Activated T-cell treated with anti-CD3 and anti-CD28 coated beads, Interleukin-2, amount 50 U/mL, for 24 hours (primary cell): ENCODE measurements at regions not wholly inside any gene's neighbourhood (a gene's known extent, or its start where the extent isn't known, plus 50 kb on each side); places are given as distances from the start of the nearest gene placed in this dataset.
"Not testable (repeated sequence)": the region's sequence is repeated elsewhere in the genome, so short reads cannot be mapped to it uniquely, and the experiment has no call there.

Experiments used
- DNase-seq: peaks from one replicate; pipeline ENCODE4 v3.0.0-alpha.2; 2020
- H3K27ac Mint-ChIP-seq: 2 replicates; pipeline ENCODE4 v1.8.0; 2020; ENCODE audit warnings: mild to moderate bottlenecking, mixed read lengths
- H3K27me3 Mint-ChIP-seq: 2 replicates; pipeline ENCODE4 v1.8.0; 2020; ENCODE audit warnings: mixed read lengths
- H3K36me3 Mint-ChIP-seq: 2 replicates; pipeline ENCODE4 v1.8.0; 2020; ENCODE audit warnings: low read depth, mixed read lengths
- H3K4me1 Mint-ChIP-seq: 2 replicates; pipeline ENCODE4 v1.8.0; 2020; ENCODE audit warnings: low read depth, mixed read lengths
- H3K4me3 Mint-ChIP-seq: 2 replicates; pipeline ENCODE4 v1.8.0; 2020; ENCODE audit warnings: mild to moderate bottlenecking, moderate library complexity, mixed read lengths
- H3K9me3 Mint-ChIP-seq: 2 replicates; pipeline ENCODE4 v1.8.0; 2020; ENCODE audit warnings: mixed read lengths

- H3K4me1 Mint-ChIP-seq = no peaks in the 10 kb centered on the region
- no peaks in the 10 kb centered on the region for H3K36me3 Mint-ChIP-seq
- no peak for DNase-seq
- no peak overlapping the region for H3K4me3 Mint-ChIP-seq
- no peak overlapping the region for H3K27ac Mint-ChIP-seq
- H3K9me3 Mint-ChIP-seq = peaks cover 3% of the 10 kb centered on the region
- H3K27me3 Mint-ChIP-seq = peaks cover 7% of the 10 kb centered on the region
These were observed 490.5 kb downstream of the SIPA1L2 start for GRCh38 chr1:232139444-232139843.

GRCh38 chr1:232138044-232138443 lies 491.9 kb downstream of the SIPA1L2 start:
- Mint-ChIP-seq H3K4me3 (no peak overlapping the region), H3K27ac (no peak overlapping the region), H3K9me3 (peaks cover 3% of the 10 kb centered on the region), H3K36me3 (no peaks in the 10 kb centered on the region), H3K27me3 (peaks cover 7% of the 10 kb centered on the region), H3K4me1 (no peaks in the 10 kb centered on the region)
- no peak for DNase-seq

DNA sequence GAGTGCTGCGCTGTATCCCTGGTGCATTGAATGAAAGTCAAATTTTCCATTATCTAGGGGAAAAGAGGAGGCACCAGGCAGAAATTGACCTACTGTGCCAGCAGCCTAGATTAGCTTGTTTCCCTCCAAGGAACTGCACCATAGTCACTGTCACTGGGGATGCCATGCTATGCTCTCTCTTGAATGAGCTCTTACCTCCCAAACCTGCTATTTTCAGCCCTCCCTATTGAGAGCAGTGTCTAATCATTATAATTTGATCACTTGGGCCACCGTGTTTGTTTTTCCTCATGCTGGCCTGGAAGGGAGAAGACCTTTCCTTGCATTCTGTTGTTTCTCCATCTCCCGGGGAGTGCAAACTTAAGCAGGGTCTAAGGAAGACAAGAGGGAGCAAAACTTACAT lies 492.9 kb downstream of the SIPA1L2 start:
- no peak for DNase-seq
- peaks cover 3% of the 10 kb centered on the region for H3K9me3 Mint-ChIP-seq
- no peak overlapping the region for H3K27ac Mint-ChIP-seq
- H3K27me3 Mint-ChIP-seq = peaks cover 13% of the 10 kb centered on the region
- no peak overlapping the region for H3K4me3 Mint-ChIP-seq
- no peaks in the 10 kb centered on the region for H3K4me1 Mint-ChIP-seq
- no peaks in the 10 kb centered on the region for H3K36me3 Mint-ChIP-seq

DNA sequence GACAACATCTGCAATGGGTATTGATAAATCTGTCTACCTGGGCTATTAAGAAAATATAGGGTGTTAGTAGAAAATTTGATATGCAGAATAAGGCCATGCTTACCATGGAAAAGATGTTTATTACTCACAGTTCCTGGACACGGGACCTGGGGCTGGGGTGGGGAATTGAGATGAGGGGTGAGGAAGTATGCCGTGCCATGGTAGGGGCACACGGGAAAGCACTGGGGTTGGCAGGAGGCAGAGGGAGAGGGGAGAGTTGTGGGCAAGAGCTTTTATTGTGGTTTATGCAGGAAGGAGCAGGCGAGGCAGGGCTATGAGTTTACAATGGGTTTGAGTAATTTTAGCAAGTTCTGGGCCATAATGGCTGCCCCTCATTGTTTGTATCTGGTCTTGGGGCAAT lies 493.8 kb downstream of the SIPA1L2 start:
- no peak for DNase-seq
- Mint-ChIP-seq H3K27me3 (peaks cover 19% of the 10 kb centered on the region), H3K9me3 (peaks cover 4% of the 10 kb centered on the region), H3K4me1 (no peaks in the 10 kb centered on the region), H3K4me3 (no peak overlapping the region), H3K36me3 (no peaks in the 10 kb centered on the region), H3K27ac (no peak overlapping the region)

DNA sequence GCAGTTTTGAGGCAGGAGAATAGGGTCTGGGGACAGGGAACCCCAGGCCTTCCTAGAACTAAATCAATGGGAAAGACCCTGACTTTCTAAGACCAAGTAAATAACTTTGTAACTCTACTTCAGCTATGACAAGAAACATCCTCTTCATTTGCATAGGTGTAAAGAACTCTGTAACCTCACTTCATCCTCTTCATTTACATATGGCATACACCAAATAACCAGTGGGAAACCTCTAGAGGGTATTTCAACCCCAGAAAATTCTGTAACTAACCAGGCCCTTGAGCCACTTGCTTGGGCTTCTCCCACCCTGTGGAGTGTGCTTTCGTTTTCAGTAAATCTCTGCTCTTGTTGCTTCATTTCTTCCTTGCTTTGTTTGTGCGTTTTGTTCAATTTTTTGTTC lies 495.6 kb downstream of the SIPA1L2 start:
- peaks cover 2% of the 10 kb centered on the region for H3K9me3 Mint-ChIP-seq

GRCh38 chr1:232132572-232132971 lies 497.4 kb downstream of the SIPA1L2 start:
- H3K4me1 Mint-ChIP-seq = no peaks in the 10 kb centered on the region
- no peak overlapping the region for H3K4me3 Mint-ChIP-seq
- H3K9me3 Mint-ChIP-seq = peaks cover 4% of the 10 kb centered on the region
- H3K36me3 Mint-ChIP-seq = no peaks in the 10 kb centered on the region
- H3K27ac Mint-ChIP-seq = no peak overlapping the region
- peaks cover 31% of the 10 kb centered on the region for H3K27me3 Mint-ChIP-seq
- DNase-seq = no peak

More for the DNA sequence above, 495.6 kb downstream of the SIPA1L2 start:
- no peak for DNase-seq
- no peaks in the 10 kb centered on the region for H3K36me3 Mint-ChIP-seq
- no peak overlapping the region for H3K27ac Mint-ChIP-seq
- H3K4me1 Mint-ChIP-seq = no peaks in the 10 kb centered on the region
- peaks cover 22% of the 10 kb centered on the region for H3K27me3 Mint-ChIP-seq
- no peak overlapping the region for H3K4me3 Mint-ChIP-seq

DNA sequence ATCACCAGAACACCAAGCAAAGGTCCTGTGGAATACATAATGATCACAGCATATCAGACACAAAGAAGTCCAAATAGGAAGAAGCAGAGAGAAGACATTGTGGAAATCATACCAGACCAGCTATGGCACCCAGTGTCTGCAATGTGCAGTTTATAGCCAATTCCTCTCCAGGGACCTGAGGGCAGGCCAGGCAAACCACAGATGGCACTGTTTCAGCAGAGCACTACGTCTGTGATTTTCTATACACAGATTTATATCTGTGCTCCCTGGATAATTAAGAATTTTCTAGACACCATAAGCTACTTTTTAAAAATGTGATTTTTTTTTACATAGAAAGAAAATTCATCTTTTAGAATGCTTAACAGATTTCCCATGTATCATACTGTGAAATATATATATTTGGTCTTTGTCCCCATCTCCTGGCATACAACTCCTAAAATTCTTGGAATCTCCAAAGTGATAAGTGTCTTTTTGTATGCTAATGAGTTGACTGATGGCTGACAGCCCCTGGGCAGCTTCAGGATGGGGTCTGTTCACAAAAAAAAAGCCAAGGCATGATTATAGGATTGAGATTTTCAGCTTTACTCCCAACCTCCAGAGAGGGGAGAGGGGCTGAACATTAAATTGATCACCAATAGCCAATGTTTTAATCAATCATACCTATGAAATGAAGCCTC lies 498.1 kb downstream of the SIPA1L2 start:
- no peak overlapping the region for H3K27ac Mint-ChIP-seq
- H3K9me3 Mint-ChIP-seq = peaks cover 6% of the 10 kb centered on the region

DNA sequence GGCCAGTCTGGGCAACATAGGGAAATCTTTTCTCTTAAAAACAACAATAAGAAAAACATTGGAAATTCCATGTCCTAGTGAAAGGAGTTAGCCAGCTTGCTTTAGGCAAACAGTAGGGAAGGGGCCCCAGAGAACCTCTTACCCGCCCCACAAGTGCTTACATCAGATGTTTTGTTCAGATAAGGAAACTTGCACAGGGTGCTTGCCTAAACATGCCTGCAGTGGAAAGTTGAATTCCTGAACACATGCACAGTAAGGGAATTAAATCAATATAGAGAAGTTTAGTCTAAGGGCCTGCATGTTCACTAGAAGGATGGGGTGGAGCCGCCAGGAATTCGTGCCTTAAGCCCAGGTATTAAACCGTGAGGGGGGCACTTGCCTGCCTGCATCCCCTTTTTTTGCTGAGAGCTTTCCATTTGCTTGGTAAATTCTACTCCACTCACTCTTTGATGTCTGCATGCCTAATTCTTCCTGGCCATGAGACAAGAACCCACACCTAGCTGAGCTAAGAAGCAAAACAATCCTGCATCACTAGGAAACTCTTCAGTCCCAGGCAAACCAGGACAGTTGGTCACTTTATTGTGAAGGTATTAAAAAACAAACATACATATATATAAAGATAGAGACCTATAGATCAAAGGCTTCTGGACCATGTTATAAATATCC lies 499.0 kb downstream of the SIPA1L2 start:
- H3K27ac Mint-ChIP-seq = no peak overlapping the region
- peaks cover 6% of the 10 kb centered on the region for H3K9me3 Mint-ChIP-seq
- no peak overlapping the region for H3K4me3 Mint-ChIP-seq
- no peak for DNase-seq
- no peaks in the 10 kb centered on the region for H3K36me3 Mint-ChIP-seq
- peaks cover 4% of the 10 kb centered on the region for H3K4me1 Mint-ChIP-seq
- peaks cover 34% of the 10 kb centered on the region for H3K27me3 Mint-ChIP-seq

More for the DNA sequence above, 498.1 kb downstream of the SIPA1L2 start:
- DNase-seq = no peak
- Mint-ChIP-seq H3K27me3 (peaks cover 31% of the 10 kb centered on the region), H3K4me3 (no peak overlapping the region), H3K4me1 (peaks cover 4% of the 10 kb centered on the region), H3K36me3 (no peaks in the 10 kb centered on the region)

DNA sequence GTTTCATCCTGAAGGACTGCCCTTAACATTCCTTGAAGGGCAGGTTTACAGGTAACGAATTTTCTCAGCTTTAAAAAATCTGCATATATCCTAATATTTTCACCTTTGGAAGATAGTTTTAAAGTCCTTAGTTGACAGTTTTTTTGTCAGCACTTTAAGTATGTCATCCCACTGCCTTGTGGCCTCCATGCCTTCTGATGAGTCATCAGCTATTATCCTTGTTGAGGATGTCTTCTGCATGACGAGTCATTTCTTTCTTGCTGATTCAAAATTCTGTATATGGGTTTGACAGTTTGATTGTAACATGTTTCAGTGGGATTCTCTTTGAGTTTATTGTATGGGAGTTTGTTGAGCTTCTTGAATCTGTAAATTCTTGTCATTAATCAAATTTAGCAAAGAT lies 500.6 kb downstream of the DISC1 start:
- peaks cover 6% of the 10 kb centered on the region for H3K9me3 Mint-ChIP-seq
- DNase-seq = no peak
- peaks cover 29% of the 10 kb centered on the region for H3K27me3 Mint-ChIP-seq
- no peak overlapping the region for H3K4me3 Mint-ChIP-seq
- no peaks in the 10 kb centered on the region for H3K36me3 Mint-ChIP-seq
- H3K4me1 Mint-ChIP-seq = peaks cover 19% of the 10 kb centered on the region
- no peak overlapping the region for H3K27ac Mint-ChIP-seq

- Mint-ChIP-seq H3K27ac (no peak overlapping the region), H3K27me3 (peaks cover 15% of the 10 kb centered on the region), H3K4me3 (no peak overlapping the region), H3K4me1 (peaks cover 19% of the 10 kb centered on the region), H3K36me3 (no peaks in the 10 kb centered on the region), H3K9me3 (peaks cover 4% of the 10 kb centered on the region)
- DNase-seq = no peak
These were observed 497.4 kb downstream of the DISC1 start for GRCh38 chr1:232123775-232124659.

GRCh38 chr1:232117903-232118302 lies 491.3 kb downstream of the DISC1 start:
- not testable (repeated sequence) for H3K27me3 Mint-ChIP-seq, H3K36me3 Mint-ChIP-seq, H3K27ac Mint-ChIP-seq, DNase-seq, H3K4me1 Mint-ChIP-seq, H3K4me3 Mint-ChIP-seq, H3K9me3 Mint-ChIP-seq

GRCh38 chr1:232114985-232115384 lies 488.4 kb downstream of the DISC1 start:
- Mint-ChIP-seq H3K9me3 (no peaks in the 10 kb centered on the region), H3K27me3 (peaks cover 25% of the 10 kb centered on the region), H3K4me3 (no peak overlapping the region)

DNA sequence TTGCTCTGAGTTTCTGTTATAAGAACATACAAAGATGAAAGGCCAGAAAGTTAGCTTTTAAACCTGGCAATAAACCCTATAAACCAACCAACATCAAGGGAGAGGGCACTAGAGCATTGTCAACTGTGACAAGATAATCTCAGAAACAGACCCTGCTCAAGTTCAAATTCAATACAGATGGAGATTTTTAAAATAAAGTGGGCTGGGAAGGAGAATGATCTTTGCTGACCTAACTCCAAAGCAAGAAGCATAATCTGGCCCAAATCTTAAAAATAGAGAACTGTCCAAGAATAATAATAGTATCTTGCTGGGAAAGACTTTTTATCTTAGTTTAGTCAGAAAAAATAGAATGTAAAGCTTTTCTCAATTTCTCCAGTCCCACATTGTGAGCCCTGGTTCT lies 485.5 kb downstream of the DISC1 start:
- Mint-ChIP-seq H3K36me3 (no peaks in the 10 kb centered on the region), H3K27me3 (peaks cover 23% of the 10 kb centered on the region), H3K27ac (no peak overlapping the region), H3K4me1 (no peaks in the 10 kb centered on the region), H3K9me3 (no peaks in the 10 kb centered on the region), H3K4me3 (no peak overlapping the region)
- DNase-seq = no peak

More at GRCh38 chr1:232114985-232115384, 488.4 kb downstream of the DISC1 start:
- Mint-ChIP-seq H3K4me1 (no peaks in the 10 kb centered on the region), H3K36me3 (no peaks in the 10 kb centered on the region), H3K27ac (no peak overlapping the region)
- no peak for DNase-seq

DNA sequence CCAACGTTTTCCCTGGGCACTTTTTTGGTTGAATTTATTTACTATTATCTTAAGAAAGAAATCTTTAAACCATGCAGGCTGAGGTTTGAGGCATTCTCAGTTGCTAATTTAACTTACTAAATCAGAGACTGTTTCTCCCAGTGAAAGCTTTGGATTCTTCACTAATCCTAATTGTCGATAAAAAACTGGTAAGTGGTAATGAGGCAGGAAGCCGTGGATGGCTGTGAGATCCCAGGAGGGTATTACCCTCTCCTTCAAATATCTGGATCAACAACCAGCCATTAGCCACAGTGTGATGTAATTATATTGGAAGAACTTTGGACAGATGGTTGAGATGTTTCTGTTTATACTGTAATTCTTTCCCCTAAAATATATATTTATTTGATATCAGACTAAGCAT lies 485.0 kb downstream of the DISC1 start:
- Mint-ChIP-seq H3K4me3 (no peak overlapping the region), H3K9me3 (no peaks in the 10 kb centered on the region), H3K4me1 (no peaks in the 10 kb centered on the region), H3K36me3 (no peaks in the 10 kb centered on the region), H3K27me3 (peaks cover 23% of the 10 kb centered on the region), H3K27ac (no peak overlapping the region)
- no peak for DNase-seq
